Heart left ventricle (tissue), 13 donors: ENCODE measurements at regions not wholly inside any gene's neighbourhood (a gene's known extent, or its start where the extent isn't known, plus 50 kb on each side); places are given as distances from the start of the nearest gene placed in this dataset.

Experiments
- POLR2A ChIP-seq, 2 donors: fragments of 450-650 bp; IDR thresholded peaks; one replicate each; pipeline ENCODE4 v1.6.1; 2017; ENCODE audit warnings: antibody characterized with exemption in 2 of 2, mild to moderate bottlenecking in 2 of 2, moderate library complexity in 2 of 2
- TF ChIP-seq, protein P1 (sequence below), 12 donors: fragments of 200-600 bp; sonication (generic) in 4 of 12; IDR thresholded peaks; one replicate each; pipeline versions ENCODE4 v1.5.0 to v1.8.0; 2018 to 2022; ENCODE audit warnings: antibody characterized with exemption in 12 of 12, mild to moderate bottlenecking in 5 of 12
- donor health status: ischemic (EF 13 %, LVEDD 7.1; RV severe dilation, severe dysfunction).
- donor health status: DM: no; HTN: yes; CAD: no.
- donor health status: DM: no; HTN: no; CAD: no.
- donor health status: ischemic (EF 25% LVEDD 6.9; RV normal size, moderate dysfunction).
- donor health status: ischemic (EF 25% LVEDD 5.7; RV mildly dilated, moderate dysfunction).
- donor health status: ischemic (EF 35%, LVEDD 5.7; RV mildly dilated, moderate dysfunction).
- donor health status: nonischemic (EF 11% LVEDD 7.7; RV severe dilation, severe dysfunction).
- donor health status: DM: yes; HTN: yes; CAD: no.
- donor health status: PGD.
- donor health status: ischemic (EF 29% LVEDD 5.4; RV normal size, mild dysfunction).
- donor health status: nonischemic (EF 23%, LVEDD 6.1; RV moderate dilation, normal function).

DNA sequence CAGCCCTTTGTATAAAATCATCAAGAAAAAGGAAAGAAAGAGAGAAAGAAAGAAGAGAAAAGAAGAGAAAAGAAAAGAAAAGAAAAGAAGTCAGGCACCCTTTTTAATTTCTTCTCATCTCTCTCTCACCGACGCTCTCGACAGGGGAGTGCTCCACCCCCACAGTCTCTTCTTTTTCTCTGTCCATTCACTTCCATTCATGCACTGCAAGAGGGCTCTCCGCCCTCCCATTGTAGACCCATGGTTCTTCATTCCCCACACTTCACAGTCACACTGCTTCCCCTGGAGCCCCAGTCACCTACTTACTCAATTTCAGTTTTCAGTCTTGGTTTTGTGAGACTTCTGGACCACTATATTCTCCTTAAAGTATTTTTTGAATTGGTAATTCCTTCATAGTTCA is 254.7 kb downstream of the SOX2 start:
- TF ChIP-seq, protein P1, sequence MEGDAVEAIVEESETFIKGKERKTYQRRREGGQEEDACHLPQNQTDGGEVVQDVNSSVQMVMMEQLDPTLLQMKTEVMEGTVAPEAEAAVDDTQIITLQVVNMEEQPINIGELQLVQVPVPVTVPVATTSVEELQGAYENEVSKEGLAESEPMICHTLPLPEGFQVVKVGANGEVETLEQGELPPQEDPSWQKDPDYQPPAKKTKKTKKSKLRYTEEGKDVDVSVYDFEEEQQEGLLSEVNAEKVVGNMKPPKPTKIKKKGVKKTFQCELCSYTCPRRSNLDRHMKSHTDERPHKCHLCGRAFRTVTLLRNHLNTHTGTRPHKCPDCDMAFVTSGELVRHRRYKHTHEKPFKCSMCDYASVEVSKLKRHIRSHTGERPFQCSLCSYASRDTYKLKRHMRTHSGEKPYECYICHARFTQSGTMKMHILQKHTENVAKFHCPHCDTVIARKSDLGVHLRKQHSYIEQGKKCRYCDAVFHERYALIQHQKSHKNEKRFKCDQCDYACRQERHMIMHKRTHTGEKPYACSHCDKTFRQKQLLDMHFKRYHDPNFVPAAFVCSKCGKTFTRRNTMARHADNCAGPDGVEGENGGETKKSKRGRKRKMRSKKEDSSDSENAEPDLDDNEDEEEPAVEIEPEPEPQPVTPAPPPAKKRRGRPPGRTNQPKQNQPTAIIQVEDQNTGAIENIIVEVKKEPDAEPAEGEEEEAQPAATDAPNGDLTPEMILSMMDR (IDR thresholded peaks at IDR 0.05), result no peak
- TF ChIP-seq POLR2A (IDR thresholded peaks at IDR 0.05), result no peak
